SK-MEL-5 (cell line): ENCODE measurements at regions not wholly inside any gene's neighbourhood (a gene's known extent, or its start where the extent isn't known, plus 50 kb on each side); places are given as distances from the start of the nearest gene placed in this dataset.
A peak's percentile ranks its signal among the peaks of the same experiment; 100 is the strongest.

Source experiments
- DNase-seq: peaks from one replicate; pipeline ENCODE4 v3.0.0-alpha.2; 2016; ENCODE audit warnings: low read depth, low spot score
- in situ Hi-C: cut with HindIII; loops from 2 replicates; pipeline ENCODE4 v1.10.0; 2016; ENCODE audit warnings: low sequenced_read_pairs, high pct_unique_total_duplicates, low pct_unique_long_range_greater_than_20kb

DNA sequence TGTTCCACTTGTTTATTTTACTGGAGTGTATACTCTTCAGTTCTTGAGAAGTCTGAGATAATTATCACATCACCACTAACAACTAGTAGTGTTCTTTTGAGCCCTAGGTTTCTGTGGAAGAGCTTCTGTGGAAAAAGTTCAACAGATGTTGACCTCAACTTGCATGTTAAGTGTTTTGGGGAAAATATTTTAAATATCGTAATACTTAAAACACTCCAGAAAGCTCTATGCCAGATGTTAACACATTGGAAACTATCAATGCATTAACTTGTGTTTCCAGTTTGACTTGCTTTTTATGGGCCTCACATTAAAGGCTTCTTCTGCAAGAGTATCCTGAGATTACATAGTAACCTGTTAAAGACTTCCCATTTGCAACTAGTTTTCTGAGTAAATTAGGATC is 173.1 kb downstream of the DUSP6 start:
- DNase-seq: no peak
- in situ Hi-C loops: no loop called here

DNA sequence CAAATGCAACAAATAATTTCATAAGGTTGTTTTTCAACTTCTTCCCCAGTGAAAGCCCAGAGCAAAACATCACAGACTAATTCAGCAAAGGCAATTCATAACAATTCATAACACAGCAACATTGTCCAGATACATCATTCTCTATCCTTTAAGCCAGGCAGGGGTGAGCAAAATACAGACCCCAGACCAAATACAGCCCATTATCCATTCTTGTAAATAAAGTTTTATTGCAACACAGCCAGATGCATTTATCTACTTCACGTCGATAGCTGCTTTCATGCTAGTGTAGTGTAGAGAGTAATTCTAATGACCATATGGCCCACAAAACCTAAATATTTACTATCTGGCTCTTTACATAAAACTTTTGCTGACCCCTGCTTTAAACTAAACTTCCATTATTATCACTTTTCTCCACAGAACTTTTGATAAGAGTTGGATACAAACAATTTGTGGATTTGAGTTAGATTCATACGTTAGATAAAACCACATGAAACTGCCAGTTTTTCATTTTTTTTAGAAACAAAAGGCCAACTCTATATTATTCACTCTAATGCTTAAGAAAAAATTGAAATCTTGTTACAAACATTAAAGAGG is 174.4 kb downstream of the DUSP6 start:
- no peak for DNase-seq
- in situ Hi-C loops: no loop called here

DNA sequence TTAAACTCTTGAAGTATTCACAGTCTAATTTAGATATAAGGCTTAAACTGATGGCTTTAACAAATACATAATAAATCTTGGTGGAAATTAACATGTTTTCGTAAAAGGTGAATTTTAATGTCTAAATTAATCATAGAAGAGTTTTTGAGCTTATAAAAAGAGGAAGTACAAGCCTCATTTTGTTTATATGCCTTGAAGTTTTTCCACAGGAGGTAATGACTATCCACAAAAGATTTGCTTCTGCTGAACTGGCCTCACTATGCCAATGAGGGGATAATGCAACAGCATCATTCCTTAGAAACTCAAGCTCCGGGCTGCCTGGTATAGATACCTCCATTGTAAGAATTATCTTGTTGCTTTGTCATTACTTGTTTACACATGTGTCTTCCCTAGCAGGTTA is 175.6 kb downstream of the DUSP6 start:
- in situ Hi-C loops: no loop called here
- DNase-seq: no peak

DNA sequence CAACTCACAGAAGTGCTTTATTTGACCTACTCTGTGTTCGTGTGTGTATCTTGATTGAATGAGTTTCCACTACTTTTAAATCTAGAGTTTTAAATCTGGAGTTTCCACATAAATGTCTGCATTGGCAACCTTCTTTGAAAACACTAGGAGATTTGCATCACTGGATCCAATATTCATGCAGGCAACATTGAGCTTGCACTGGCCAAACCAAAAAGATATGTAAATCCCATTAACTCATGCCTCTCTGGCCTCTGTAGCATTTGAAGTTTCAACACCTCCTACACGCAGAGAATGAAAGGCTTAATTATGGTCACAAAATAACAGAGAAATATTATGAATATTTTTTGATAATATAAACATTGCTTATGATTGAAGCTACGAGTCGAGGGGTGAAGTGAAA is 178.6 kb downstream of the DUSP6 start:
- in situ Hi-C loops: no loop called here

DNA sequence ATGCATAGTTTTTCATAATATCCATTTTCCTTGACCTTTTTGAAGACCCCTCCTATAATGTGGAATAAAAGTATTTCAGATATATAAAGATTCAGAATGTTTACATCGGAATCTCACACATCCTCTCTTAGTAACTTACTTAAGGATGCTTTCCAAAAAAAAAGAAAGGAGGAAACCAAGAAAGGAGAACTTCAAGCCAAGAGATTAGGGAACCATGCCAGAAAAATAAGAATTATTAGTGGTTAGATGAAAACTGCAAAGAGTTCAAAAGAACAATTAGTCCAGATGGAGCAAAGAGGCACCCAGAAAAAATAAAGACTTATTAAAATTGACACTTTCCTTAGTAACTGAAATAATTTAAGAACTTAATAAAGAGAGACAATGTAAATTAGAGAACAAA is 179.2 kb downstream of the DUSP6 start:
- DNase-seq: no peak
- in situ Hi-C loops: no loop called here

More for the DNA sequence above, 178.6 kb downstream of the DUSP6 start:
- DNase-seq: no peak

DNA sequence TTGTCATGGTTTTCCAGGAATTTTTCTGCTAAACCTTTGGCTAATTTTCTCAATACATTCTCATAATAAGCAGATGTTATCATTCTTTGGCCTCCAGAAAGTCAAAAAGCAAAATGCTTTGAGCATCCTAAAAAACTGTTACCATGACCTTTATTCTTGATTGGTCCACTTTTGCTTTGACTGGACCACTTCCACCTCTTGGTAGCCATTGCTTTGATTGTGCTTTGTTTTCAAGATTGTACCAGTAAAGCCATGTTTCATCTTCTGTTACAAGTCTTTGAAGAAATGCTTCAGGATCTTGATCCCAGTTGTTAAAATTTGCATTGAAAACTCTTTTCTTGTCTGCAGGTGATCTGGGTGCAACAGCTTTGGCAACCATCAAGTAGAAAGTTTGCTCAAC is 180.1 kb downstream of the DUSP6 start:
- in situ Hi-C loops: no loop called here

DNA sequence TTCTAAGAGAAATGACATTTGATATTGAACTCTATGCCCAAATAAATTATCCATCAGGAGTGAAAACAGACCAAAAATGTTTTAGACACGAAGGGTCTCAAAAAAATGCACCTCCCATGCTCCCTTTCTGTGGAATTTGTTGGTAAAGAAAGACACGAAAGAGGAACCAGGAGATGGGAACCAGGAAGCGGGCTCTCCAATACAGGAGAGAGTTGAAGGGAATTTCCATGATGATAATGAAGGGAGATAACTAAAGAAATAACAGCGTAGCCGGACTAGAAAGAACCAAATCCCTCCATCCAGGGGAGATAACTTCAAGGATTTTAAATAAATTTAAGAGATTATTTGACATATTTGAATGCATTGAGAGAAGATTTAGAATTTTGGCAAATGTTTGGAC is 183.0 kb downstream of the DUSP6 start:
- no peak for DNase-seq
- in situ Hi-C loops: no loop called here

More for the DNA sequence above, 180.1 kb downstream of the DUSP6 start:
- DNase-seq: no peak

DNA sequence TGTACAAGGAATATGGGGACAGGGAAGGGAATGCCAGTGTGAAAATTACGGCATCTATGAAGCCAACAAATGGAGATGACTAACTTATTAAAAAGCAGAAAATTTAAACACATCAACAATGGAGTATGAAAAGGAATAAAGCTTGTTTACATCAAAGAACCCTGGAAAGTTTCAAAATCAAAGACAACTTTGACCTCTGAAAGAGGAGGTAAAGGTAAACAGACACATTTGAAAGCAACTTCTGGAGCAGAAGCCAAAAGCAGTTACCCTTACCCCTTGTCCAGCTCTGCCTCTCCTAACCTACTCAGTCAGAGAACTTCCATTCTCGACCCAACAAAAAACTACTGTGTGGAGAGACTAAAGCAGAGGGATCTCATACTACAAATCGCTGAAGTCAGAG is 184.3 kb downstream of the DUSP6 start:
- in situ Hi-C loops: no loop called here
- no peak for DNase-seq

DNA sequence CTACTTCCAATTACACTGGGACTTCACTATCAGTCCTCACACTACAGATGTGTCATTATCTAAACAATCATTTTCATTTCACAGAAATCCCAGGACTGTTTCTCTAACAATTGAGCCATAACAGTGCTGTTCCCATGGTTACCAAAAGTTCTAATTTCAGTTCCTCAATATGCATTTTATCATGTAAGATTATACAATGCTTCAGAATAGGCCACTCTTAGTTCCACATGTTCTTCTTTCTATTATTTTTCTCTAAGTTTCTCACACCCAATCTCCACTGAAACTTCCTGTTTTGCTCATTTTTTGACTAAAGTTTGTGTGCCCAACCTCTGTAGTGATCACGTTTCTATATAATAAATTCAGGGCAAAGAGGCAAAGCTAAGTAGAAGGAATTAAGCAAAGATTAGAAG is 185.8 kb downstream of the DUSP6 start:
- DNase-seq: no peak
- in situ Hi-C loops: no loop called here

DNA sequence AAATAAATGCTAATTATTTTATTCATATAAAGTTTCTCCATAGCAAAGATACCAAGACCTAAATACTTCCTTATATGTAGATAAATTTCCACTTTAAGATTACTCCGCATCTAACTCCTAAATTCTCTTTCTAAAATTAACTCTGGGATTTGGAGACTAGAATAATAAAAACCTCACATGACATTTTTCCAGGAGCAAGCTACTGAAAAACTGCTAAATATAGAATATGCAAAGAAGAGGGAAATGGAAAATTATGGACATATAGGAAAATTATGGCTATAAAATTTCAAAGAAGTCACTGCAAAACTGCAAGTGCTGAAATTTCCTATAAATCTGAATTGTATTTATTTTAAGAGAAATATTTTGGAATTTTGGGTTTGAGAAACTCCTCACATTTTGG is 186.2 kb downstream of the DUSP6 start:
- no peak for DNase-seq
- in situ Hi-C loops: no loop called here

DNA sequence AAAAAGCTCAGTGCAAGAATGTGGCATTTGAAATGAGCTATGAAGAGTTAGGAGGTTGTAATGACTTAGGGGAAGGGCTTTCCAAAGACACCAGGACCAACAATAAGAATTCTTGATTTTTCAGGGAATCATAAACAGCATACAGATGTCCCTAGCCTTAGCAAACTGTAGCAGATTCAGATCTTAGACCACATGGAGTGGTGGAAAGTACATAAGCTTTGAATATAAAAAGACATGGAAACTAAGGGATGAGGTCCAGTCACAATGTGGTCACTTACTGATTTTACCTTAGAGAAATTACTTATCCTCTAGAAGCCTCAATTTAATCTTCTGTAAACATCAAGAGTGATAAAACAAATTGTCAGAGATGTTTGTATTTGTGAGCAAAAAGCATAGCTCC is 186.6 kb downstream of the DUSP6 start:
- in situ Hi-C loops: no loop called here
- DNase-seq: no peak

DNA sequence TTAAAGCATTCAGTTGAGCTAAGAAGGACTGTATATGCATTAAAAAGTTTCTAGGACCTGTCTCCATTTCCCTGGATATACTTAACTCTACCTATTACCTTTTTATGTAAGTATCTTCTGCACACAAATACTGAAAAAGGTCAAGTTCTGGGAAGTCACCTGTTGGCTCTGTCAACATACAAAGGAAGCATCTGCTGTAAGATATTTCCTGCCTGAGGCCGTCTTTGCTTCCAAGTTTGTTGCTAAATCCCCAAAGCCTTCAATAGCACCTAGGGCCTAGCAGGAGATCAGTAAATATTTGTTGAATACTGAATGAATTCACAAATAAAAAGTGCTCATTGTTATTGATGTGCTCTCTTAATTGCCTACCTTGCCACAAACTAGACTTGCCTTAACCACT is 188.4 kb downstream of the DUSP6 start:
- no peak for DNase-seq
- in situ Hi-C loops: no loop called here

DNA sequence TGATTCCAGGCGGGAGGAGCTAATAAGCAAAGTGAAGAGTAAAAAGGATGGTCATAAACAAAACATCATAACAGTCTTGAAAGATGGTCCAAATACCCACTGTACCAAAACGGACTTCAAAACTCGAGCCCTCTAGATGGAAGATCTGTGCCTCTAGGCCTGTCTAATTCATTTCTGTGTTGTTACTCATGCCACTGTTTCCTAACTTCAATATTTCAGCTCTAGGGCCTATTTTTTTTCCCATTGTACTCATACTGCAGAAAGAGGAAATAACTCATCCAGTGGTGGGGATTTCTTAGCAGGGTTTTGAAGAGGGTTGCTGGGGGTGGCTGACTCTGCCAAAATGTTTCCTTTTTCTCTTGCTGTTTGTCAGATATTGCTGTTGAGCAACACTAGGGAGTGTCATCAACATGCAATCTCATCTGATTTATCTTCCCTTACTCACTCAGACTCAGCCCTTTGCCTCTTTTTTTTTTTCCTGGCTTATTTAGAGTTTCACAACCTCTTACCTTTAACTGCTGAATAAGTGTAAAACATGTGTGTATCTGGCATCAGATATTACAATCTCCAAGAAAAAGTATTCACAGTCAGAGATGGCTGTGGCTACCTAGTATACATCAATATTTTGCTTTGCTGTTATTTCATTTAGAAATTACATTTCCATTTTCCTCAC is 189.6 kb downstream of the DUSP6 start:
- peak; percentile 52 for DNase-seq
- in situ Hi-C loops: no loop called here

DNA sequence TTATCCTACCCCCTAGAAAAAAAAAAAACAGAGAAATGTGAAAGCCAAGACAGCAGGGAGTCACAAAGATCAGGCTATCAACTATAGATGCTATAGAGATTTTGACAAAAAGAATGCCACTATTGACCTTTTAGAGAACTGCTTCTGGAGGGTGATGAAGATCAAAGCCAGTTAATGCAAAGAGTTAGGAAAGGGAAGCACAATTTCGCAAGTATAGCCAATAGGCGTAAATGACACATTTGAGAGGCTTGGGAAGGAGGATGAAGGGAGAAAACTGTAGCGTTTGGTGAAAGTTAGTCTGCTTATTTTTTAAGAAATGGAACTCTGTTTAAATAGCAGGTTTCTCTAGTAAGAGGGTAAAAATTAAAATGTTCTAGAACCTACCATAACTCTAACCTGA is 190.7 kb downstream of the DUSP6 start:
- no peak for DNase-seq
- in situ Hi-C loops: no loop called here

DNA sequence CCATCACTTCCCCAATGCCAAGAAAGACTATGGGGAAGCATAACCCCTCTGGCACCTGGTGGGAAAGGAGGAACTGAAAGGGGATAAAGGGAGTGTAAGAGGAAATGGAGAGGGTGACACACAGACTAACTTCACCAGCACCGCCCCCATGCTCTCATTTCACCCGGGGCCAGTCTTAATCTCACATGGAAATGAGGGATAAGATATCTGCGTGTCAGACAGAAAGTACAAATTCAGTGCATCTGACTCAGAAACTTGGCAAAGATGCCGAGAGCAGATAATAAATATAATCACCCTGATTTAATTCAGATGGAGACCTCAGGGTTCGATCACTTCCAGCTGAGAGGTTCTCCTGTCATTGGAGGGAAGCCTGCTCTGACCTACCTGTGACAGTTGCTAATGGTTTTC is 191.6 kb downstream of the DUSP6 start:
- no peak for DNase-seq
- in situ Hi-C loops: no loop called here

DNA sequence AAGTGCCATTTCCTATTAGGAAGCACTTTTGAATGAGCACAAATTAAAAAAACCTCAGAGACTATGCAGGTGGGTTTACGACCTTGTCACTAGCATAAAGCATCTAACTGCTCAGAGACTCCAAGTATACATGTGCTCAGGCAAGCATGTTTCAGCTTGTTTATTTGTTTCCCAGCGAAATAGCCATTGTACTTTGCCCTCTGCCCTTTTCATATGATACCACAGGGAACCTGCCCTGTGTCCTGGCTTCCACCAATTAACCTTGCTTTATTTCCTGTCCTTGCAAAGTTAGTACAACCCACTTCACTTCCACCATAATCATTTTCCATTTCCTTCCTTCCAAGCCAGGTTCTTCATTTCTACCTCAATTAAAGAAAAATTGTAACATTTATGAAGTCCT is 194.9 kb downstream of the DUSP6 start:
- in situ Hi-C loops: no loop called here
- DNase-seq: no peak

DNA sequence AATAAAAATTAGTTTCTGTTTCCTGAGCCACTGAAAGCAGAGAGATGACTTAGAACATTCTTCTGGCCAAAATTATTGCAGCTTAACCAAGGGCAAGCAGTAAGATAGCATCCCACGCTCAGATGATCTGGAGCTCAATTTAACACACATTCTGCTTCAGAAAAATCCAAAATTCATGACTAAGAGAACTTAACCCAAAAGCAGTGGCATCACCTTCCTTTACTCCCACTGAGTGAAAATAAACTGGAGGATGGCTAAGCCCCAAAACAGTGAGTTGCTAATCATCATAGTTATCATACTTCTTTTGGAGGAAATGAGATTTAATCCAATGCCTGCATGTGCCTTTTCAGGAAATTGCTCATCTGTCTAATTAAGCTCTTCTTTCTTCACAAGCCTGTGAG is 195.4 kb downstream of the DUSP6 start:
- in situ Hi-C loops: no loop called here
- DNase-seq: no peak

DNA sequence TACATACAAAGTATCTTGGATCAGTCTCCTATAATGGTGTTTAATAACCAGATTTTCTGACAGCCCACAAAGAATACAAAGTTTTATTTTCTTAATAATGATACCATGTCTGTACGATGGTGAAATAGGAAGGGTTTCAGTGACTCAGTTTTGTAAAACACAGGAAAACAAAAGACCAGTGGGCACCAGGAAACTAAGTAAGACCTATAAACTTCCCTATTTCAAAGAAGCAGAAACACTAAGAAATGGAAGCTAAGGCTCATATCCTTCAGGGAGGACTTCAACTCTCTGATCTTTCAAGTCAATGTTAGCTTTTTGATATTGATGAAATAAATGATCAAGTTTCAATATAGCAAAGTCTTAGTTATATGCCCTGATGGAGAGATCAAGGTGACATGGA is 196.0 kb downstream of the DUSP6 start:
- DNase-seq: no peak
- in situ Hi-C loops: no loop called here

DNA sequence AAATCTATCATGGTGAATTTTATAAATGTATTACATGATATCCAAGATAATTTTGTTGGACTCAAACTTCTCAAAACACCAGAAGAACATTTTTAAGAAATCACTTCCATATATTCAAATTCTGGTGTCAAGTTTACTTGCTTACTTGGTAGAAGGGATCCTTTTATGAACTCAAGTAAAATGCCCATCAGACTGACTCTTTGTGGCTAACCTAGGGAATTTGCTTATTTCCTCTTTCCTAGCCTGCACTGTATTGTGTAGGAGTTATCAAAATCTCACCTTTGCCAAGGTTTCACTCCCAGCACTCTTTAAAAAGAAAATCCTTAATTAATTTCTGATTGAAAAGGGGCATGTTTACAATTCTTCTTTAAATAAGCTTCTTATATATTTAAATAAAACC is 196.5 kb downstream of the DUSP6 start:
- no peak for DNase-seq
- in situ Hi-C loops: no loop called here
